ENCODE measurements at regions not wholly inside any gene's neighbourhood (a gene's known extent, or its start where the extent isn't known, plus 50 kb on each side); places are given as distances from the start of the nearest gene placed in this dataset.

- no peaks in the 10 kb centered on the region for H3K27me3 ChIP-seq (ENCODE audit: control insufficient read depth in 1 of 2, insufficient read depth in 2 of 2, low read length in 2 of 2)
- no peak overlapping the region for H3K4me3 ChIP-seq (ENCODE audit: low read depth in 1 of 2, low read length in 2 of 2)
- H3K9me3 ChIP-seq (ENCODE audit: control insufficient read depth in 2 of 2, insufficient read depth in 1 of 2, low read depth in 1 of 2, low read length in 1 of 2) = no peaks in the 10 kb centered on the region
- H3K4me1 ChIP-seq (ENCODE audit: control insufficient read depth in 2 of 2, insufficient read depth in 2 of 2, low read length in 1 of 2) = no peaks in the 10 kb centered on the region
- H3K27ac ChIP-seq (ENCODE audit: low read depth in 2 of 2, low read length in 1 of 2) = no peak overlapping the region
- no peaks in the 10 kb centered on the region for H3K36me3 ChIP-seq (ENCODE audit: control insufficient read depth in 2 of 2, insufficient read depth in 2 of 2, low read length in 1 of 2)
- WGBS, 2 donors = 65 to 75% methylated on average over 2 of the region's 2 CpGs
Observed at GRCh38 chr13:72120632-72121031, 253.6 kb upstream of the DACH1 start.

- H3K9me3 ChIP-seq (ENCODE audit: control insufficient read depth in 2 of 2, insufficient read depth in 1 of 2, low read depth in 1 of 2, low read length in 1 of 2) = no peaks in the 10 kb centered on the region
- H3K4me1 ChIP-seq (ENCODE audit: control insufficient read depth in 2 of 2, insufficient read depth in 2 of 2, low read length in 1 of 2) = no peaks in the 10 kb centered on the region
- no peak overlapping the region for H3K27ac ChIP-seq (ENCODE audit: low read depth in 2 of 2, low read length in 1 of 2)
- H3K4me3 ChIP-seq (ENCODE audit: low read depth in 1 of 2, low read length in 2 of 2) = no peak overlapping the region
- no peaks in the 10 kb centered on the region for H3K27me3 ChIP-seq (ENCODE audit: control insufficient read depth in 1 of 2, insufficient read depth in 2 of 2, low read length in 2 of 2)
- H3K36me3 ChIP-seq (ENCODE audit: control insufficient read depth in 2 of 2, insufficient read depth in 2 of 2, low read length in 1 of 2) = no peaks in the 10 kb centered on the region
- WGBS, 2 donors = 83 to 92% methylated on average over 2 of the region's 2 CpGs
Observed at GRCh38 chr13:72113931-72114330, 246.9 kb upstream of the DACH1 start.

- 81 to 92% methylated on average over 1 of the region's 1 CpG for WGBS, 2 donors
- no peaks in the 10 kb centered on the region for H3K9me3 ChIP-seq (ENCODE audit: control insufficient read depth in 2 of 2, insufficient read depth in 1 of 2, low read depth in 1 of 2, low read length in 1 of 2)
- no peaks in the 10 kb centered on the region for H3K4me1 ChIP-seq (ENCODE audit: control insufficient read depth in 2 of 2, insufficient read depth in 2 of 2, low read length in 1 of 2)
- H3K27ac ChIP-seq (ENCODE audit: low read depth in 2 of 2, low read length in 1 of 2) = no peak overlapping the region
- no peaks in the 10 kb centered on the region for H3K36me3 ChIP-seq (ENCODE audit: control insufficient read depth in 2 of 2, insufficient read depth in 2 of 2, low read length in 1 of 2)
- no peak overlapping the region for H3K4me3 ChIP-seq (ENCODE audit: low read depth in 1 of 2, low read length in 2 of 2)
- H3K27me3 ChIP-seq (ENCODE audit: control insufficient read depth in 1 of 2, insufficient read depth in 2 of 2, low read length in 2 of 2) = no peaks in the 10 kb centered on the region
Observed at GRCh38 chr13:72113076-72113475, 246.1 kb upstream of the DACH1 start.

GRCh38 chr13:72112216-72112615, 245.2 kb upstream of the DACH1 start:
- H3K9me3 ChIP-seq (ENCODE audit: control insufficient read depth in 2 of 2, insufficient read depth in 1 of 2, low read depth in 1 of 2, low read length in 1 of 2) = no peaks in the 10 kb centered on the region
- no peak overlapping the region for H3K4me3 ChIP-seq (ENCODE audit: low read depth in 1 of 2, low read length in 2 of 2)
- no peak overlapping the region for H3K27ac ChIP-seq (ENCODE audit: low read depth in 2 of 2, low read length in 1 of 2)
- WGBS, 2 donors = 74 to 78% methylated on average over 2 of the region's 2 CpGs
- no peaks in the 10 kb centered on the region for H3K36me3 ChIP-seq (ENCODE audit: control insufficient read depth in 2 of 2, insufficient read depth in 2 of 2, low read length in 1 of 2)
- no peaks in the 10 kb centered on the region for H3K27me3 ChIP-seq (ENCODE audit: control insufficient read depth in 1 of 2, insufficient read depth in 2 of 2, low read length in 2 of 2)
- no peaks in the 10 kb centered on the region for H3K4me1 ChIP-seq (ENCODE audit: control insufficient read depth in 2 of 2, insufficient read depth in 2 of 2, low read length in 1 of 2)

GRCh38 chr13:72109863-72110262, 242.9 kb upstream of the DACH1 start:
- no peaks in the 10 kb centered on the region for H3K36me3 ChIP-seq (ENCODE audit: control insufficient read depth in 2 of 2, insufficient read depth in 2 of 2, low read length in 1 of 2)
- 38 to 61% methylated on average over 4 of the region's 4 CpGs for WGBS, 2 donors
- no peak overlapping the region for H3K4me3 ChIP-seq (ENCODE audit: low read depth in 1 of 2, low read length in 2 of 2)
- H3K27me3 ChIP-seq (ENCODE audit: control insufficient read depth in 1 of 2, insufficient read depth in 2 of 2, low read length in 2 of 2) = no peaks in the 10 kb centered on the region
- H3K4me1 ChIP-seq (ENCODE audit: control insufficient read depth in 2 of 2, insufficient read depth in 2 of 2, low read length in 1 of 2) = no peaks in the 10 kb centered on the region
- no peak overlapping the region for H3K27ac ChIP-seq (ENCODE audit: low read depth in 2 of 2, low read length in 1 of 2)
- H3K9me3 ChIP-seq (ENCODE audit: control insufficient read depth in 2 of 2, insufficient read depth in 1 of 2, low read depth in 1 of 2, low read length in 1 of 2) = no peaks in the 10 kb centered on the region

- Histone ChIP-seq H3K4me1 (ENCODE audit: control insufficient read depth in 2 of 2, insufficient read depth in 2 of 2, low read length in 1 of 2) (no peaks in the 10 kb centered on the region), H3K36me3 (ENCODE audit: control insufficient read depth in 2 of 2, insufficient read depth in 2 of 2, low read length in 1 of 2) (no peaks in the 10 kb centered on the region), H3K9me3 (ENCODE audit: control insufficient read depth in 2 of 2, insufficient read depth in 1 of 2, low read depth in 1 of 2, low read length in 1 of 2) (no peaks in the 10 kb centered on the region), H3K27me3 (ENCODE audit: control insufficient read depth in 1 of 2, insufficient read depth in 2 of 2, low read length in 2 of 2) (no peaks in the 10 kb centered on the region), H3K4me3 (ENCODE audit: low read depth in 1 of 2, low read length in 2 of 2) (no peak overlapping the region), H3K27ac (ENCODE audit: low read depth in 2 of 2, low read length in 1 of 2) (no peak overlapping the region)
- 61 to 82% methylated on average over 1 of the region's 1 CpG for WGBS, 2 donors
Observed at GRCh38 chr13:72104656-72105180, 237.7 kb upstream of the DACH1 start.

- no peaks in the 10 kb centered on the region for H3K36me3 ChIP-seq (ENCODE audit: control insufficient read depth in 2 of 2, insufficient read depth in 2 of 2, low read length in 1 of 2)
- WGBS, 2 donors = 72 to 90% methylated on average over 3 of the region's 3 CpGs
Observed at GRCh38 chr13:72101768-72102400, 234.9 kb upstream of the DACH1 start.

GRCh38 chr13:72100339-72100738, 233.3 kb upstream of the DACH1 start:
- Histone ChIP-seq H3K9me3 (ENCODE audit: control insufficient read depth in 2 of 2, insufficient read depth in 1 of 2, low read depth in 1 of 2, low read length in 1 of 2) (no peaks in the 10 kb centered on the region), H3K27me3 (ENCODE audit: control insufficient read depth in 1 of 2, insufficient read depth in 2 of 2, low read length in 2 of 2) (no peaks in the 10 kb centered on the region), H3K36me3 (ENCODE audit: control insufficient read depth in 2 of 2, insufficient read depth in 2 of 2, low read length in 1 of 2) (no peaks in the 10 kb centered on the region), H3K4me3 (ENCODE audit: low read depth in 1 of 2, low read length in 2 of 2) (no peak overlapping the region), H3K27ac (ENCODE audit: low read depth in 2 of 2, low read length in 1 of 2) (no peak overlapping the region), H3K4me1 (ENCODE audit: control insufficient read depth in 2 of 2, insufficient read depth in 2 of 2, low read length in 1 of 2) (no peaks in the 10 kb centered on the region)
- WGBS, 2 donors = 53 to 78% methylated on average over 2 of the region's 2 CpGs

More at GRCh38 chr13:72101768-72102400, 234.9 kb upstream of the DACH1 start:
- H3K9me3 ChIP-seq (ENCODE audit: control insufficient read depth in 2 of 2, insufficient read depth in 1 of 2, low read depth in 1 of 2, low read length in 1 of 2) = no peaks in the 10 kb centered on the region
- no peak overlapping the region for H3K4me3 ChIP-seq (ENCODE audit: low read depth in 1 of 2, low read length in 2 of 2)
- no peaks in the 10 kb centered on the region for H3K27me3 ChIP-seq (ENCODE audit: control insufficient read depth in 1 of 2, insufficient read depth in 2 of 2, low read length in 2 of 2)
- no peaks in the 10 kb centered on the region for H3K4me1 ChIP-seq (ENCODE audit: control insufficient read depth in 2 of 2, insufficient read depth in 2 of 2, low read length in 1 of 2)
- H3K27ac ChIP-seq (ENCODE audit: low read depth in 2 of 2, low read length in 1 of 2) = no peak overlapping the region

GRCh38 chr13:72097568-72097967, 230.6 kb upstream of the DACH1 start:
- Histone ChIP-seq H3K27me3 (ENCODE audit: control insufficient read depth in 1 of 2, insufficient read depth in 2 of 2, low read length in 2 of 2) (no peaks in the 10 kb centered on the region), H3K4me3 (ENCODE audit: low read depth in 1 of 2, low read length in 2 of 2) (no peak overlapping the region), H3K4me1 (ENCODE audit: control insufficient read depth in 2 of 2, insufficient read depth in 2 of 2, low read length in 1 of 2) (no peaks in the 10 kb centered on the region), H3K9me3 (ENCODE audit: control insufficient read depth in 2 of 2, insufficient read depth in 1 of 2, low read depth in 1 of 2, low read length in 1 of 2) (no peaks in the 10 kb centered on the region), H3K36me3 (ENCODE audit: control insufficient read depth in 2 of 2, insufficient read depth in 2 of 2, low read length in 1 of 2) (no peaks in the 10 kb centered on the region), H3K27ac (ENCODE audit: low read depth in 2 of 2, low read length in 1 of 2) (no peak overlapping the region)

GRCh38 chr13:72093262-72093661, 226.3 kb upstream of the DACH1 start:
- Histone ChIP-seq H3K36me3 (ENCODE audit: control insufficient read depth in 2 of 2, insufficient read depth in 2 of 2, low read length in 1 of 2) (no peaks in the 10 kb centered on the region), H3K27me3 (ENCODE audit: control insufficient read depth in 1 of 2, insufficient read depth in 2 of 2, low read length in 2 of 2) (no peaks in the 10 kb centered on the region), H3K9me3 (ENCODE audit: control insufficient read depth in 2 of 2, insufficient read depth in 1 of 2, low read depth in 1 of 2, low read length in 1 of 2) (no peaks in the 10 kb centered on the region), H3K4me3 (ENCODE audit: low read depth in 1 of 2, low read length in 2 of 2) (no peak overlapping the region), H3K27ac (ENCODE audit: low read depth in 2 of 2, low read length in 1 of 2) (no peak overlapping the region), H3K4me1 (ENCODE audit: control insufficient read depth in 2 of 2, insufficient read depth in 2 of 2, low read length in 1 of 2) (no peaks in the 10 kb centered on the region)
- 81 to 86% methylated on average over 2 of the region's 2 CpGs for WGBS, 2 donors
